GM19239 (cell line): ENCODE measurements at regions not wholly inside any gene's neighbourhood (a gene's known extent, or its start where the extent isn't known, plus 50 kb on each side); places are given as distances from the start of the nearest gene placed in this dataset.

Experiments
- DNase-seq: peaks from one replicate; pipeline ENCODE4 v3.0.0; 2011; ENCODE audit warnings: low spot score; ENCODE audit not compliant: insufficient read length
- FAIRE-seq: peaks from 2 replicates; lab custom pipeline; 2011; peaks lifted over from hg19 to GRCh38; lab: Jason Lieb, UNC

GRCh38 chr21:32975811-32976431 is 49.8 kb upstream of the OLIG2 start:
- no peak for DNase-seq
- no peak for FAIRE-seq
